ENCODE measurements at regions not wholly inside any gene's neighbourhood (a gene's known extent, or its start where the extent isn't known, plus 50 kb on each side); places are given as distances from the start of the nearest gene placed in this dataset.
"Not testable (repeated sequence)": the region's sequence is repeated elsewhere in the genome, so short reads cannot be mapped to it uniquely, and the experiment has no call there.

- no peak for DNase-seq (ENCODE audit: low spot score)
Measured at GRCh38 chr3:43838009-43838758, 147.4 kb downstream of the ABHD5 start.

GRCh38 chr3:43838877-43839276, 148.1 kb downstream of the ABHD5 start:
- no peak for DNase-seq (ENCODE audit: low spot score)

- DNase-seq (ENCODE audit: low spot score) = no peak
Measured at GRCh38 chr3:43843386-43843785, 152.6 kb downstream of the ABHD5 start.

DNA sequence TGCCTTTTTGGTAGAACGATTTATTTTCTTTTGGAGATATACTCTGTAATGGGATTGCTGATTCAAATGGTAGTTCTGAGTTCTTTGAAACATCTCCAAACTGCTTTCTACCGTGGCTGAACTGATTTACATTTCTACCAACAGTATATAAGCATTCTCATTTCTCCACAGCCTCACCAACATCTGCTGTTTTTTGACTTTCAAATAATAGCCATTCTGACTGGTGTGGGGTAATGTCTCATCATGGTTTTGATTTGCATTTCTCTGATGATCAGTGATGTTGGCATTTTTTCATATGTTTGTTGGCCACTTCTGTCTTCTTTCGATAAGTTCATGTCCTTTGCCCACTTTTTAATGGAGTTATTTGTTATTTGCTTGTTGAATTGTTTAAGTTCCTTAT, 154.0 kb downstream of the ABHD5 start:
- no peak for DNase-seq (ENCODE audit: low spot score)

DNA sequence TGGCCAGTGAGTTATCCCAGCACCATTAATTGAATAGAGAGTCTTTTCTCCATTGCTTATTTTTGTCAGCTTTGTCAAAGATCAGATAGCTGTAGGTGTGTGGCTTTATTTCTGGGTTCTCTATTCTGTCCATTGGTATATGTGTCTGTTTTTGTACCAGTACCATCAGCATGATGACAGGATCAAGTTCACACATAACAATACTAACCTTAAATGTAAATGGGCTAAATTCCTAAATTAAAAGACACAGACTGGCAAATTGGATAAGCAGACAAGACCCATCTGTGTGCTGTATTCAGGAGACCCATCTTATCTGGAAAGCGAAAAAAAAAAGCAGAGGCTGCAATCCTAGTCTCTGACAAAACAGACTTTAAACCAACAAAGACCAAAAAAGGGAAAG, 154.8 kb downstream of the ABHD5 start:
- not testable (repeated sequence) for DNase-seq (ENCODE audit: low spot score)

DNA sequence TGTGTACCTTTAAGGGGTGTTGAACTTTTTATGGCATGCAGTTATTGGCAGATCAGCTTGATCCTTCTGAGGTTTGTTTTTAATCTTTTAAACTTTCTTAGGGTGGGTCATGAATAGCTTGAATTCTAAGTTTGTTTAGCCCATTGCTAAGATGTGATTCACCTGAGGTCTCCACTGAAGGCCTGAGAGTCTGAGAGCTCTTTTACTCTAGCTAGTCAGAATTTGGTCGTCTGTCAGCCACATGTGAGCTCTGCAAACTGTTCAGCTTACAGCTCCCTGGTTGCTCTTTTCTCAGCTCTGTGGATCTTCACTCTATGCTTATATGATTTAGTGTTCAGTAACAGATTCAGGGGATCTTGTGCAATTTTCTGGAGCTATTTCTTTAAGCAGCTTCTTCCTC, 161.3 kb downstream of the ABHD5 start:
- no peak for DNase-seq (ENCODE audit: low spot score)

DNA sequence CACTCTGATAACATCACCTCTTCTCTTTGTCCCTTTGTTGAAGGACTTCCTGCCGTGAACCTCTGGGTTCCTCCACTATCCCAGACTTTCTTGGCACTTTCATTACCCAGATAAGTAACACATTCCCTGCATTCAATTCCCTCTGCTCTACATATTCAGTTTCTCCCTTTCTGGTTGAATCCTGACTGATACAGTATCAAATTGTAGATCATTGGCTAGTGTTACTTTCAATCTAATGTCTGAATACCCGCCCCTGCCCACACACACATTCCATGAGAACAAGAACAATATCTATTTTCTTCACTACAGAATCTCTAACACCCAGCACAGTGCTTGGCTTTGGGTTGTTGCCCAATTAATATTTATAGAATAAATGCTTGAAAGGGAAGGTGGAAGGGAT, 163.5 kb downstream of the ABHD5 start:
- no peak for DNase-seq (ENCODE audit: low spot score)

DNA sequence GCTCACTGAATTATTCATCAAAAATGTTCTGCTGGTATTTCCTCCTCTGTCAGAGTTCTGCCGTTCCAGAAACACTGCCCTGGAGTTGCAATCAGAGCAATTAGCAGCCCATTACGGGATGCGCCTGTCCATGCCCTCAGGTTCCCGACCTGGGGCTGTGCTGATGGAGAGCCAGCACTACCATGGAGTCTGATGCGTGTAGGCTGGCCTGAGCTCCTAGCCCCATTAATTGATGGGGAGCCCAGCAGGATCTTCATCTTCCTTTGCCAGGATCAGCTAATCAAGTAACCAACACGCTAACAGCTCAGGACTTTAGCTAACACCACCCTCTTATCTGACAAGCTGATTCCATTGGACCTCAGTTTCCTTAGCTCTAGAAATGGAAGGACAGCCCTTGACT, 164.2 kb downstream of the ABHD5 start:
- no peak for DNase-seq (ENCODE audit: low spot score)

DNA sequence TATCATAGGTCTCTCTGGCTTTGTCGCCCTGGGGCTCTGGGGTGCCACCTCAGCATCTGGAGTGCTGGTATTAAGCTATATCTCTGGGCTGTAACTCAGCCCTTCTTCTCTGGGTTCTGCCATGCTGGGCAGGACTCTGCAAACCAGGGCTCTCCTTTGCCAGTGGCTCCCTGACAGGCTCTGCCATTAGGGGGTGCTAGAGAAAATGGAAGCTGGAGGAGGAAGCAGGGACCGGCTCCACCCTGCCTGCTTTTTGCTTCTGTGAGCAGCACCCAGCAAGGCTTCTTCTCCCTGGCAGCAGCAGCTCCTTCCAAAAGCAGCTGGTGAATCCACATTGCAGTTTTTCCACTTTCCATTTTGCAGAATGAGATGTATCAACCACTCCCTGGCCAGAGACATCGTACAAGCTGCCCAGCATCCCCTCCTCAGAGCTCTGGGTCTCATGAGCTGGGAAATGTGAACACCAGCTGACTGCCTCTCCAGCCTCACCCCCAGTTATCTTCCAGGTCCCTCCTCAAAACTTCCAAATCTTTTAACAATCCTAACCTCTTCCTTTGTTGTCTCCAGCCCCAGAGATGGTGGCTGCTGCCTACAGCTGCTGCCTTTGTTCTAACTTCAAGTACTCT, 165.0 kb downstream of the ABHD5 start:
- peak; percentile 66 for DNase-seq (ENCODE audit: low spot score)

- DNase-seq (ENCODE audit: low spot score) = no peak
Measured at GRCh38 chr3:43856351-43856750, 165.6 kb downstream of the ABHD5 start.

DNA sequence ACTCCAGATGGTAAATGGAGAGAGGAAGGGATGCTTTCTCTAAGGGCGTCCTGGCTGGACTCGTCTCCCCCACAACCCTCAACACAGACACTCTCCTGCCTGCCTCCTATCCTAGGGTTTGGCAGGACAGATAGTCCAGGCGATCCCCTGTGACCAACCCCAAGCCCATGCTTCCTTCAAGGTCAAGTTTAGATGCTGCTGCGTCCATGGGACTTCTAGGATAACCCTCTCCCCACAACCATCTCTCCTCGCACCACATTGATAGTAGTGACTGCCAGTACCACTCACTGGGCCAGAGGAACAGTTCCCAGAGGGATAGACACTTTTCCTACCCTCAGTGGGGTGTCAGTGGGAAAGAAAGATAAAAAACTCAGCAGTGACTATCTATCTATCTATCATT, 166.0 kb downstream of the ABHD5 start:
- DNase-seq (ENCODE audit: low spot score) = no peak

GRCh38 chr3:43857361-43858293, 166.9 kb downstream of the ABHD5 start:
- DNase-seq (ENCODE audit: low spot score) = no peak

DNA sequence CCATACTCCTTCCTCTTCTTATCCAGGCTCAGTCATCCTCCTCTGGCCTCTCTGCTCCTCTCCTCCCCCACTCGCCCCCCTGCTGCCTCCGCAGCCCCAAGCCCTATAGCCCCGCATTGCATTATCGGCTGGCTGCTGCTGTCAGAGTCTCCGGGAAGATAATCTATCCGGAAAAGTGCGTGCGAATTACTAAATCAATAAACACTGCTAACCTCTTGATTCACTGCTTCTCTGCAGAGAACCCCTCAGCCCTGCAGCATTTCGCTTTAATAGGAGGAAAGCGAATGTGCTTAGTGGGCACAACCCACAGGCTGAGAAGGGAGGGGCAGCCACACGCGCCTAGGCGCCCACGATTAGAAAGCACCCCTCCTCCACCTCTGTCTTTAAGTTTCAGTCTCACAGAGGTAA, 167.6 kb downstream of the ABHD5 start:
- no peak for DNase-seq (ENCODE audit: low spot score)

GRCh38 chr3:43859766-43860165, 169.0 kb downstream of the ABHD5 start:
- no peak for DNase-seq (ENCODE audit: low spot score)

DNA sequence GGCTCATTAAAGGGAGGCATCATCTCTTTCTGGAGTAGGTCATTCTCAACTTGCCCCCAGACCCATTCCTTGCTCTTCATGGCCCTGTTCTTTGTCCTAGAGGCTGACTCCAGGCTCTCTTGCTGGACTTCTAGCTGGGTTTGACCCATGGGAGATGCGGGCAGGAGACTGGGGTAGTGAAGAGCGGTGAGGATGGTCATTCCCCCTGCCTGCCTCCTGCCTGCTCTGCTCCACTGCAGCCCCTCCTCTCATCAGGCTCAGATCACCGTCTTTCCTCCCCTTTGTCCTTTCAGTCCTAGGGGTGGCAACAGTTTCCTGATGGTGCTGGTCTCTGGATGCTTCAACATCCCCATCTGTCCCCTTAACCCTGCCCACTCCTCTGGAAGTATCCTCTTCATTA, 170.9 kb downstream of the ABHD5 start:
- DNase-seq (ENCODE audit: low spot score) = no peak

DNA sequence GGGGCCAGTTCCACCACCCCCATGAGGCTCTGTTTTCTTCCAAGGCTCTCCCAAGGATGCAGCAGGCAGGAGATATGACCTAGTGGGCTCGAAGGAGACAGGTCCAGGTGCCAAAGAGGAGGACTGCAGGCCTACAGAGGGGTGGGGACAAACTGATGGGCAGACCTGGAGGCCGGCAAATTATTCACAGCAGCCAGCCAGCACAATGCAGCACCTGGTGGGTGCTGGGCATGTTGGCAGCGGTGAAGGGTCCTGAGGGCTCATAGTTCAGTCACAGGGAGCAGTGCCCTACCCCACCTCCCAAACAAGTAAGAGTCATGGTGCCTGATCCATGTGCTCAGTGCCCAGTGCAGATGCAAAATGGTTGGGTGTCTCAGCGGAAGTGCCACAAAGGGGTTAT, 171.7 kb downstream of the ABHD5 start:
- no peak for DNase-seq (ENCODE audit: low spot score)

DNA sequence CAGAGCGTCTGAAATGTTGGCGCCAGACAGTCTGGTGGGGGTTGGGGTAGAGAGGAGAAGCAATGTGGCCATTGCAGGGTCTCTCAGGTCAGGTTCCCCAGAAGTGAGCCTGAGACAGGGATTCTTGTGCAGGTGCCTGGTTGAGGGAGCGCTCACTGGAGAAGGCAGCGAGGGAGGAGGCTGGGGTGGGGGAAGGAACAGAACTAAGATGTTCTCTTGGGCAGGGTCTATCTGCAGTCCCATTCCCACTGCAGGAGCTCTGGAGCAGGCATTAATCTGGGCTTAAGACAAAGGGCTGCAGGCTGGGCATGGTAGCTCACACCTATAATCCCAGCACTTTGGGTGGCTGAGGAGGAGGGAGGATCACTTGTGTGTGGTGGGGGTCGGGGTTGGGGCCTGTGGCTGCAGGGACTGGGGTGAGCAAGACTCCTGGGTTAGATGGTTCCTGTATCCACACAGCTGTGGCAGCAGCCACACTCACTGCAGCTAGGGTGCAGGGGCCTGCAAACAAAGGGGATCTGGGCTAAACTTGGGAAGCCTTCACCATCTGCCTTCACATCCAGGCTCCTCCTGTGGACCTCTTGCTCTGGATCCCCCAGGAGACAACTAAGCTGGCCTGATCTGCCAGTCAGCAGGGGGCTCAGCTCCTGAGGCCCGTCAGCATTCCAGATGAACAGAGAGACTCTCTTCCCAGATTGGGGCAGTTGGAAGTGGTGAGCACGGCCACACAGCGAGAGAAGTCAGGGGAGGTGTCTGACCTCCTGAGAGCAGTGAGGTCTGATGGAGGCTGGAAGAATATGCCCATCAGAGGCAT, 172.5 kb downstream of the ABHD5 start:
- no peak for DNase-seq (ENCODE audit: low spot score)

- no peak for DNase-seq (ENCODE audit: low spot score)
Measured at GRCh38 chr3:43863966-43864933, 173.5 kb downstream of the ABHD5 start.

GRCh38 chr3:43865351-43865750, 174.6 kb downstream of the ABHD5 start:
- DNase-seq (ENCODE audit: low spot score) = no peak

GRCh38 chr3:43865887-43866528, 175.3 kb downstream of the ABHD5 start:
- DNase-seq (ENCODE audit: low spot score) = no peak
